Medulla oblongata (tissue), 1 donor: ENCODE measurements at regions not wholly inside any gene's neighbourhood (a gene's known extent, or its start where the extent isn't known, plus 50 kb on each side); places are given as distances from the start of the nearest gene placed in this dataset.
"Not testable (repeated sequence)": the region's sequence is repeated elsewhere in the genome, so short reads cannot be mapped to it uniquely, and the experiment has no call there.

Source experiments
- DNase-seq: peaks from one replicate; pipeline ENCODE4 v3.0.0-alpha.2; 2015; ENCODE audit errors: extremely low spot score

- no peak for DNase-seq
These were observed 91.6 kb downstream of the TEX29 start for GRCh38 chr13:111411919-111412650.

GRCh38 chr13:111413407-111414187, 93.2 kb downstream of the TEX29 start:
- no peak for DNase-seq

- DNase-seq = no peak
These were observed 93.9 kb downstream of the TEX29 start for GRCh38 chr13:111414341-111414740.

- no peak for DNase-seq
These were observed 94.8 kb downstream of the TEX29 start for GRCh38 chr13:111415246-111415645.

- no peak for DNase-seq
These were observed 95.3 kb downstream of the TEX29 start for GRCh38 chr13:111415765-111416164.

GRCh38 chr13:111418101-111418500, 97.7 kb downstream of the TEX29 start:
- DNase-seq = no peak

GRCh38 chr13:111420113-111420876, 99.9 kb downstream of the TEX29 start:
- DNase-seq = no peak

- DNase-seq = no peak
These were observed 100.8 kb downstream of the TEX29 start for GRCh38 chr13:111421216-111421615.

GRCh38 chr13:111422348-111422747, 101.9 kb downstream of the TEX29 start:
- no peak for DNase-seq

GRCh38 chr13:111423168-111423785, 102.8 kb downstream of the TEX29 start:
- no peak for DNase-seq

GRCh38 chr13:111424134-111424533, 103.7 kb downstream of the TEX29 start:
- DNase-seq = no peak

GRCh38 chr13:111425326-111425725, 104.9 kb downstream of the TEX29 start:
- DNase-seq = no peak

GRCh38 chr13:111429064-111429558, 108.7 kb downstream of the TEX29 start:
- DNase-seq = peak; percentile 74

- no peak for DNase-seq
These were observed 110.8 kb downstream of the TEX29 start for GRCh38 chr13:111431206-111431605.

- no peak for DNase-seq
These were observed 114.2 kb downstream of the TEX29 start for GRCh38 chr13:111434578-111435159.

- no peak for DNase-seq
These were observed 116.0 kb downstream of the TEX29 start for GRCh38 chr13:111436446-111436845.

- no peak for DNase-seq
These were observed 117.0 kb downstream of the TEX29 start for GRCh38 chr13:111437417-111437816.

- DNase-seq = no peak
These were observed 117.6 kb downstream of the TEX29 start for GRCh38 chr13:111437856-111438547.

GRCh38 chr13:111440492-111440891, 120.0 kb downstream of the TEX29 start:
- not testable (repeated sequence) for DNase-seq

- no peak for DNase-seq
These were observed 123.5 kb downstream of the TEX29 start for GRCh38 chr13:111443981-111444380.

- DNase-seq = no peak
These were observed 128.1 kb downstream of the TEX29 start for GRCh38 chr13:111448504-111448903.
